C4-2B (cell line): ENCODE measurements at regions not wholly inside any gene's neighbourhood (a gene's known extent, or its start where the extent isn't known, plus 50 kb on each side); places are given as distances from the start of the nearest gene placed in this dataset.

Source experiments
- H3K27ac ChIP-seq: fragments of 450-650 bp; 2 replicates; pipeline ENCODE4 v1.5.1; 2017
- CTCF ChIP-seq: fragments of 450-650 bp; conservative IDR thresholded peaks from 2 replicates; pipeline ENCODE4 v1.5.1; 2017; ENCODE audit warnings: mild to moderate bottlenecking
- ZFX ChIP-seq: fragments of 450-650 bp; IDR thresholded peaks from 2 replicates; pipeline ENCODE4 v1.6.1; 2017

GRCh38 chr5:35339006-35339405 is 108.7 kb upstream of the PRLR start:
- TF ChIP-seq ZFX = no peak
- no peak for TF ChIP-seq CTCF
- no peak overlapping the region for H3K27ac ChIP-seq

GRCh38 chr5:35338157-35338453 is 107.8 kb upstream of the PRLR start:
- H3K27ac ChIP-seq = no peak overlapping the region
- TF ChIP-seq ZFX (no peak), CTCF (no peak)

GRCh38 chr5:35337340-35338156 is 107.3 kb upstream of the PRLR start:
- TF ChIP-seq ZFX (no peak), CTCF (no peak)
- no peak overlapping the region for H3K27ac ChIP-seq

- TF ChIP-seq ZFX (no peak), CTCF (no peak)
- H3K27ac ChIP-seq = no peak overlapping the region
Measured at GRCh38 chr5:35336230-35336629, 105.9 kb upstream of the PRLR start.

- H3K27ac ChIP-seq = no peak overlapping the region
- TF ChIP-seq CTCF (no peak), ZFX (no peak)
Measured at GRCh38 chr5:35335752-35336151, 105.5 kb upstream of the PRLR start.

- no peak overlapping the region for H3K27ac ChIP-seq
- no peak for TF ChIP-seq CTCF
- no peak for TF ChIP-seq ZFX
Measured at GRCh38 chr5:35333366-35333765, 103.1 kb upstream of the PRLR start.

GRCh38 chr5:35331956-35332950 is 102.0 kb upstream of the PRLR start:
- TF ChIP-seq ZFX (no peak), CTCF (no peak)
- H3K27ac ChIP-seq = no peak overlapping the region
